GM21360 (cell line): ENCODE measurements at regions not wholly inside any gene's neighbourhood (a gene's known extent, or its start where the extent isn't known, plus 50 kb on each side); places are given as distances from the start of the nearest gene placed in this dataset.

ENCODE experiments used
- ATAC-seq: cut with Tn5 transposase; IDR thresholded peaks from one replicate; pipeline ENCODE4 v1.9.1; 2021; ENCODE audit warnings: mild to moderate bottlenecking, moderate library complexity; ENCODE audit not compliant: unreplicated experiment

DNA sequence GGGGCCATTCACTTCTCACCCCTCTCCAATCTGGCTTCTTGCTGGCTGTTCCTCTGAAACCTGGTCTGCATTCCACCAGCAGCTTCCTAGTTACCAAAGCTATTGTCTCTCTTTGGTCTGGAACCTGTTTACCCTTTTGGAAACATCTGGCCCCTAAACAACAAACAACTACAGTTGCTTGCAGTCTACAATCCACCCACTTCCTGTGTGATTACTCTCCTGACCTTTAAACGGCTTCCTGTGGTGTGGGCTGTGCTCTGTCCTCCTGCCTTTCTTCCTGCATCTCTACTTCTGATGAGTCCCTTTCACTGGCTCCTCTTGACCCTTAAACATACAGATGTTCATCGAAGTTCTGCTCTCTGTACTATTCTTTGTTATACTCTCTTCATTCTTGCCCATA, 303.8 kb downstream of the TDRD15 start:
- ATAC-seq: no peak

DNA sequence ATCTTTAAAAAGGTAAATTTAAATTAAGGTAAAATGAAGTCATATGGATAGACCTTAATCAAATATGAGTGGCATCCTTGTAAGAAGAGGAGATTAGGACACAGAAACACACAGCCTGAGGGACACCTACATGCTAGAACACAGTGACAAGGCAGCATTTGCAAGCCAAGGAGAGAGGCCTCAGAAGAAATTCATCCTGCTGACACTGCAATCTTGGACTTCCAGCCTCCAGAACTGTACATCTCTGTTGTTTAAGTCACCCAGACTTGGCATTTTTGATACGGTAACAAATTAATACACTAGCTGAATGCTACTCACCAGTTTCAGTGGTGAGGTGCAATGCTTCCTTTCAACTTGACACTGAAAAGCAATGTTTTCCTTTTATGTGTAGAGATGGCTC, 305.0 kb downstream of the TDRD15 start:
- ATAC-seq: no peak

DNA sequence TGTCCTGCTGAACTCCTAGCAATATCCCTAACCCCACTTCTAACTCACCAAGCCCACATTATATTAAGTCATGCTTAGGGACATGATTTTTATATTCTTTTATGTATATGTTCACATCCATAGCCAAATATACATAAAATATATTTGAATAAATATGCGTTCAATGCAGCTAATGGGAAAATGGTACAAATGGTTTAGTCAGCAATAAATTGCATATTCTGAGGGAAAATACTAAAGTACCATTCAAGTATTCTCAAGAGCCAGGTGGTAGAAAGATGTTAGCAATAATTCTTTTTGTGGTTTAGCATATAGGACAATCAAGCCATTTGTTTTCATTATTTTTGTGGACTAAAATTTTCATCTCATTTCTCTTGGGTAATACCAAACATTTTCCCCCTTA, 306.0 kb downstream of the TDRD15 start:
- ATAC-seq: no peak

DNA sequence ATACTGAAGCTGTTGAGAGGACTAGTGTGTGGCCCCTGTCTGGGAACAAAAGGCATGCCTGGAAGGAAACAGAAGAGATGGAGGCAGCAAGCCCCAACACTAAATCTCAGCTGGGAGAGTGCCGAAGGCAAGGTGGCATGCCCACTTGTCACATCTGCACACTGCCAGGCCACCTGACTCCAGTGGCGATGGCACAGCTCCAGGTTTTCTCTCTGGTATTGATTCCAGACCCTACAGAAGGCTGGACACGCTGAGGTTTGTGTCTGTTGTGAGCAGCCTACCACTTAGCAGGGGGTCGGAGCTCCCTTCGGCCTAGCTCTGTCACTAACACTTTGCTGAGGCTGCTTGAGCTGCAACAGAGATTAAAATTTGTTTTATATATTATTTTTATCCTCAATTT, 307.3 kb downstream of the TDRD15 start:
- ATAC-seq: no peak

DNA sequence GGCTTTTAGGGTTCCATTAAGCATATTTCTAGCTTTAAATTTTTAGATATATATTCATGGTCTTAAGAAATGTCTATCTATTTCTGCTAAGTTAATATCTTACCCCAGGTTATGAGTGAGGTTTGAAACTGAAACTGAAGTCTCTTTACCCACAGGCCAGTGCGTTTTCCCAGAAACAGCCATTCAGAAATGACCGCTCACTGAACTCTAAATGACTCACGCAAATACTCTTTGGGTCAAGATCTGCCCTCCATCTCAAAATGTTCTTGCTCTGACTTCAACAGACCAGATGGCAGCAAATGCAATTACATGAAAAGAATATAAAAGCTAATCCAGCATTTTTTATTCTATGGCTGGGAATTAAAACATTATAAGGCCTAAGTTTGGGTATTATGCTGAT, 315.2 kb downstream of the TDRD15 start:
- no peak for ATAC-seq

DNA sequence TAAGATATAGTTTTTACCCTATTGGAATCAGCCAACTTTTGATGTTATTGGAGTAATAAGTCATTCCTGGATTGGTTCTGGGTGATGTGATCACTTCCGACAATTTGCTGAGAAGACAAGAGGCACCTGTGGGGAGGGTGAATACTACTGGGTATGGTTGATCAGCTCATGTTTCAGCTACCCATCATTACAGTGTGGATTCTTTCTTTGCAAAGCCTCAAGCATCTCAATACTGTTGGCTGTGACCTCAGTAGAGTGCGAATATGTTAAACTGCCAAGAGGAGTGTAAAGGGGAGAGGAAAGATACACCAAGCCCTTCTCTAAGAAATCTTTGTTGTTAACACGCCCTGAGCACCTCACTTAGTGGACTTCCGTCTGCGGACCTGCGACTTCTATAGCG, 317.7 kb downstream of the TDRD15 start:
- ATAC-seq: no peak

DNA sequence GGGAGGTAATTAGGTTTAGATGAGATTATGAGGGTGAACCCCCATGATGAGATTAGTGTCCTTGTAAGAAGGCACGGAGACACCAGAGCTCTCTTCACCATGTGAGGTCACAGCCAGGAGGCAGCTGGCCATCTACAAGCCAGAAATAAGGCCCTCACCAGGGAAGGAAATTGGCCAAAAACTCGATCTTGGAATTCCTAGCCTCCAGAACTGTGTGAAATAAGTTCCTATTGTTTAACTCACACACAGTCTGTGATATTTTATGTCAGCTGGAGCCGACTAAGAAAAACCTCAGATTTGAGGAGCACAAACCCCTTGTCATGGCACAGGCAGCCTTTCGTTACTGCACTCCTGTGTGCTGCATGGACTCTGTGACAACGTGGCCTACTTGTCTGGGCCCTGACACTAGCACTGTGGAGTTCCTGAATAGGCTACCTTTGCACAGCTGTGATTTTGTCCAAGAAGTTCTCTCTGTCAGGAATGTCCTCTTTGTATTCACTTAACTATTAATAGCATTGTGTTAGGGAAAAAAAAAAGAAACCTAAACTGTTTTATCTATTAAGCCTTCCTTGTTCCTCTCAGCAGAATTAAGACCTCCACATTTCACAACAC, 319.8 kb downstream of the TDRD15 start:
- ATAC-seq: no peak

DNA sequence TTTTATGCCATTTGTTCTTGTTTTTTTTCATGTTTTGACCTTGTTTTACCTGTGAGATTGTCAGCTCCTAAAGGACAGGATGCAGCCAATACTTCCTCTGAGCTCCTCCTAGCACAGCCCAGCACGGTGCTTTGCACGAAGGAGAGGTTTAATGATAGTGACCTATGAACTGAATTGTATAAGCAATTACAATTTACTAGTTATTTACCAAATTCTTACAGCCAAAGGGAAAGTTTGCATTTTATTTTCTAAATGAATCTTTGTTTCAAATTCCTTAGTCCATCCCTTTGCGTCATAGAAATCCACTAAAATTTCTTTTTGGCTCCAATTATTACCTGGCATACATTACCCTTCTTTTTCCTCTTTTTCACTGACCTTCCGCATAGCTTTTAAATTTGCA, 326.1 kb downstream of the TDRD15 start:
- ATAC-seq: no peak

DNA sequence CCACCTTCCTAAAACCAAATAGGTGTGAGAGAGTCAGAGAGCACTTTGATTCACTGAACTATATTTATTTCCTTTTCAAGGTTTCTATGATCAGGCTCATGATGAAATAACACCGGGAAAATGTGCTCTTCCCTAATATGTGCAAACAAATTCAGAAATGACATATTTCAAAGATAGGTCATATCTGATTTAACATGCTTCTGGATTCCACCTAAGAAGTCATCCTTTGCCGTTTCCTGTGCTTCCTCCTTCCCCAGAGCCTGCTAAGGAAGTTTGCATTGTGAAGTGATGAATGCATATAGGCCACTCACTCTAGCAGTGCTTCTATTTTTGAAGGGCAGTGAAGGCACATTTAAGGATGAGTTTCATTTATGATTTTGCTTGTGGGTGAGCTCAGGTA, 327.6 kb downstream of the TDRD15 start:
- no peak for ATAC-seq

DNA sequence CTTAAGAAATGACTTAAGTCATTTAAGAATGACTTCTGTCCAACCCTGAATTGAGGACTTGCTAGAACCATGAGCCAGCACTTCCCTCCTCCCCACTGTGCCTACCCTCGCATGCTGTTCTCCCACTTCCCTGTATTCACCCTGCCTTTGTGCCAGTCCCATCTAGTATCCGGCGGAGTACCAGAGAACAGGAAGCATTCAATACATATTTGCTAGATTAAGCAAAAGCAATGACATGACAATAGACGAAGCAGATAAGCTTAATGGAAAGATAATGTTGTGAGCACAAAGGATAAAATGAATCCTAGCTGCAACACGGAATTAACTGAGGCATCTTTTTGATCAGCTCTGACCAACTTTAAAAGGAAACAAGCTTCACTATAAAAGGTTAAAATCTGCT, 328.5 kb downstream of the TDRD15 start:
- no peak for ATAC-seq

DNA sequence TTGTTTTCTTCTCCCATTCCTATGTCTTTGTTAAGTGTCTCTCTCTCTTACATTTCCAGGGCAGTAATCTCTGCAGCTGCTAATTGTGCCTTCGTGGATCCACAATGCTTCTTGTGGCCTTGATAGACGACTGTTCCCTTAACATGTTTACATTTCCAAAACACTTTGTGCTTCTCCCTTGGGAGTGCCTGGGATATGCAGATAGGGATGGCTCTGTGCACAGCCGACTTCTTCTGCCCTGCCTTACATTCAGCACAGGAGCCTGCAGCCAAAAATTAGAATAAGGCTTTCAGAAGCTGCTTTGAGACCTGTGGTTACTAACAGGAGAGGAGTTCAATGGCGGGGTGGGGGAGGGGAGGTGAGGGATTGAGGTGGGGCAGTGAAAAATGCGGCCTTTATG, 328.9 kb downstream of the TDRD15 start:
- no peak for ATAC-seq

DNA sequence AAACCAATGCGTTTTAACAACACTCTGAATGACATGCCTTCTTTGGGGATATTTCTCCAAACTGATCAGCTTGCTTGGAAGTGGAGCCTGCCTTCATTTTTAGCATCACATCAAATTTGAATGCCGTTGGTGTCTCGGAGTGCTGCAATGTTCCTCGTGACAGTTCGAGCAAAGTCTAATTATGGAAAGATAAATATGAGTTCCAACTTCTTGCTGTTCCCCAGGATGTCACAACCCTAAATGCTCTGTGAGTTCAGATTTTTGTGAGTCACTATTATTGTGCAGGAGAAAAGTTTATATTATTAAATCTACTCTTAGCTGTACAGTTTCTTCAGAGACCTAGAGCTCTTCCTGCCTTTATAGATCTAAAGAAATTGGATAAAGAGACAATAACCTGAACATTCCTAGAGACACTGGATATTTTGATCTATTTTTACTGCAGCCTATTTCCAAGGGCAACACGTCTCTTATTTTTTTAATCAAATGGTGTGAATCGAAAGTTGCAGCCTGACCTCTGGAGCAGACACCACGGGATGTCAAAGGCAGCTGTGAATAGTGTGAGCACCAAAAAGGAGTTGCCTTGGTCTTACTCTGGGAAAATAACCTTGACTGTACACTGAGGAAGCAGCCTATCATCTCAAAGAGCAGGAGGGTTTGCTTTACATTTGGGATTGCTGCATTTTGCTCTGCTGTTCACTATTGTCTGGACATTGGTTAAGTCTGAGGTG, 330.1 kb downstream of the TDRD15 start:
- ATAC-seq: no peak

DNA sequence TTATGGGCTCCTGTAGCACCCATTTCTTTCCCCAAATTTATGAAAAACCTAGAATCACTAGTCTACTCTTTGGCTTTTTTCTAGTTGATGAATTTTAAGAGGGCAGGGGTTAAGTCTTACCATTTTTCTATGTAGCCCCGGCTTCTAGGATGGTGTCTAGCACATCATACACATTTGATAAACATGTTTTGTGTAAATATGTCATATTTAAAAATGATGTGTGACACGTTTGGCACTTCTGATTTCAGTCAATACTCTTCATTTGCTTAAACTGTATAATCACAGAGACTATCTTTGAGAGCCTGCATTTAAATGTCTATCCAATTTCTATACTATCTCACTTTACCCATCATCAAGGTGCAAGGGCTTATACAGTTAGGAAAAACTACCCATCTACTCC, 331.1 kb downstream of the TDRD15 start:
- ATAC-seq: no peak

DNA sequence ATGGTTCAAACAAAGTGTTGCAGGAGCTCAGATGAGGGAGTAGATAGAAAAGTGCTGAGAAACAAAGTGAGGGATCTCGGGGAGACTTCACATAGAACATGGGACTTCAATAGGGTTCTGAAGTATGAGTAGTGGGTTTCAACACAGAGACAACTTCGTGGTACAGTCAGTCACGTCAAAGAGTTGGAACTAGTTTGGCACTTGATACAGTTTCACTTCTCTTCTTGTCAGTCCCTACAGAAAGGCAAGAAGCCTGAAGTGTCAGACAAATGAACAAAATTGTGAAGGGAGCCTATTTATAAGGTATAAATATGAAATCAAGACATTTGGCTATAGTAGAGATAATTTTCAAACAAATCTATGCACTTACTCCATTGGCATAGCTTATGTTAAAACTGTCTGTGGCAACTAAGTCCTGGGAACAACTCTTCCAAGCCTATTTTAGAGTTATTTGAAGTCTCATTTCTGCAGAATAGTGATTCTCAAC, 338.0 kb downstream of the TDRD15 start:
- ATAC-seq: no peak

DNA sequence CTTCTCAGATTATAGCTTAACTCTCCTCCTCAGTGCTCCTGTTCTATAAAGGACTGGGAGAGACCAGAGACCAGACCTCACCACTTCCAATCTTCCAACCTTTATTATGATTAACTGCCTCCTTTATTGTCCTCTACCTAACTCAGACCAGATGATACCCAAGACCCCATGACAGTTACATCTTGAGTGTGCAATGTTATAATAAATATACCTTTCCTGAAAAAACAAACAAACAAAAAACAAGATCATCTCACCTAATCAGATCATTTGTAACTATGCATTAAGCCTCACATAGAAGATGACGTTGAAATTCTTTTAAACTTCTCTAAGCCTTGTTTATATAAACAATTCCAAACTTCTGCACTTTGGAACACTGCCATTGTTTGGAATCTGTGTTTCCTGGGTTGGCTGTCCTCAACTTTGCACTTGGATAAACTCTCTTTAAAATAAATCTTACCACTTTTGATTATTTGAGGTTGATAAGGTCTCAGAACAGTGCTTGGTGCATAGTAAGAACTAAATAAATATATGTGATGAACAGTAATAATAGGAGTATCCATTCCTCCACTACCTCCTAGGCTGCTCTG, 342.7 kb downstream of the TDRD15 start:
- ATAC-seq: no peak

DNA sequence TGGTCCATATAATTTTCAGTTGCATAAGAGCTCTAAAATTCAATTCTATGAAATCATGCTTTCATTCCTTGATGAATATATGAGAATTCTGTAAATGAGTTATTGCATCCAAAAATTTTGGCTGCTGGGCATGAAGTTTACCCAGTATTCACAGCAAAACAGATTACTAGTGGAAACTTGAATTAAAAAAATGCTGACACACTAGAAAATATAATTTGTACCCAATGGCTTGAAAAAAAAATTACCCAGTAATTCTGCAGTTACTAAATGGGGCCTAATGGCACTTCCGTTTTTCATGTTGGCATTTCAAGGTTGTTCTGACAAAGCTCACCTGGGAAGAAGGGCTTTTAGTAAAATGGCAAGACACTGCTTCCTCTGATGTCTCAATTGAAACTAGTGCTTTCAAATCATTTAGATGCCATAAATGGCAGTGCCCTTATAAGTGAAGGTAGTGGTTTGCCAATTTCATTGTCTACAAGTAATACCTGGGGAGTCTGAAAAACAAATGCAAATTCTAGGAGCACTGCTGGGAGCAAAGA, 343.6 kb downstream of the TDRD15 start:
- no peak for ATAC-seq

DNA sequence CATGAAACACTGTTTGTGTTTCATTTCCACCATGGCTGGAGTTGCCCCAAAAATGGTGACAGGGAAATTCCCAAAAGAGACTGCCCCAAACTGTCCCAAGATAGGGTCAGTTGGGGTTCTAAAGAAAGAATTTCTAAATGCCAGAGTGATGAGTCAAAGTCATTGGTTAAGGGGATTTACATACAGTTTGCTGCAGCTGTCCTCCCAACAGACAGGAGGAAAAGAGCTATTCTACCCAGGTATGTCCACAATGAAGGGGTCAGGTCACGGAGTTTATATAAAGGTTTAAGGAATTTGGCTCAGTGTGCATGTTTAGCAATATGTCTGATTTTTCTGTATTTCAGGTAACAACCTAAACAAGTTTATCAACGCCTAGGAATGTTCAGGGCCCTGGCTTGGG, 344.1 kb downstream of the TDRD15 start:
- ATAC-seq: no peak

DNA sequence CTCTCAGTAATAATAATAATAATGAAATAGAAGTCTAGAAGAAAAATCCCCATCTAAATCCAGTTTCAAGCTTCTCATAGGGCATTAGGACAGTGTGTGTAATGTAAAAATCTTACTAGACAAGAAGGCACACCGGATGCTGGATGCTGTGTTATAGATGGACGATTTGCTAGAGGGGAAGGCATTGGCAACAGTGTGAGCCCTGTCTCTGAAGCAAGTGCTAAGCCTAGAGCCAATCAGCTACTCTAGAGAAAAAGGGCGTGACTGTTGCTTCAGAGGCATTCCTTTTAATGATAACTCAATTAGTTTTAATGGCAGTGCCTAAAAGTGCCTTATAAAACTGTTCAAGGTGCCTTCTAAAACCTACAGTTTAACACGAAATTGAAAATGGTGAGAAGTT, 344.9 kb downstream of the TDRD15 start:
- no peak for ATAC-seq

DNA sequence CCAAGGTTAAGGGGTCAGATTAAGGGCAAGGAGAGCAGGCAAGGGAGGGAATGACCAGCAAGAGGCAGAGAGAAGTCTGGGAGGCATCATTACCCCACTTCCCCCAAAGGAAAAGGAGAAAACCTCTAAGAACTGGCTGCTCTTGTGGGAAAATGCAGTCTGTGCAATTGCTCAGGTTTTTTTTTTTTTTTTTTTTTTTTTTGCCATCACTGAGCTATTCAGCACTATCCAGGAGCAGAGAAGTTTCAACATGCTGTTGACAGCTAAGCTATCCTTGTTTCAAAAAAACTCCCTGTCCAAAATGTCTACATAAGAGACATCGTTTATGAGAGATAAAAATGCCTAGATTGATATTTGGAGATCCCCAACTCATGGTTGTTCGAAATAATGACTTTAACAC, 345.4 kb downstream of the TDRD15 start:
- no peak for ATAC-seq

DNA sequence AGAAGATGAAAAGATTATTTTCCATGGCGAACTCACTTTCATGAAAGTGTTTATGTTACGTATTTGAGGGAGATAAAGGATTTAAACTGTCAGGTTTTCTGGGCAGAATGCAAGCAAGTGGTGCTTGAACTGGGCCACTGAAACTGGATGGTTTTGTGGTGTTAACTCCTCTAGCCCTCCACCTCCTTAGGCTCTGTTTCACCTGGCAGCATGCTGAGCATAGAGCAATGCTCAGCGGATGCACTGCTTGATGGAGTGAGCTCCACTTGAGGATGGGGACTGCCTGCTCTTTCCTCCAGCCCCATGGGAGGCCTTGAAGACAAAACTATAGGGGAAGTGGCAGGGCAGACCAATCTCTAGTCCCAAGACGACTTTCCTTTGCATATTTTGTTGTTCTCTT, 345.8 kb downstream of the TDRD15 start:
- ATAC-seq: no peak

DNA sequence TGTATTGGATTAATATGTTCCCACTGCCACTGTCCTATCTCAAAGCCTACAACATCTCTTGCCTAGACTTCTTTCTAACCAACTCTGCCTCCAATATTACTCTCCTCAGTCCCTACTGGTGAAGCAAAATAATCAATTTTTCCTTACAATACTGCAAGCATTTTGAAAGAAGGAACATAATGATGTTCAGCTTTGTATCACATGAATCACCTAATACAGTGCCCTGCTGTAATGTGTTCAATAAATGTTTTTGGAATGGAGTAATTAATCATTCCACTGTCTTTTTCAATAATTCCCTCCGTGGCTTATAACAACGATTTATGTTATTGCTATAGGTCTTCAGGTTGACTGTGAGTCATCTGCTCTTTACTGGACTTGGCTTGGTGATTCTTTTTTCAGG, 356.4 kb downstream of the TDRD15 start:
- no peak for ATAC-seq

DNA sequence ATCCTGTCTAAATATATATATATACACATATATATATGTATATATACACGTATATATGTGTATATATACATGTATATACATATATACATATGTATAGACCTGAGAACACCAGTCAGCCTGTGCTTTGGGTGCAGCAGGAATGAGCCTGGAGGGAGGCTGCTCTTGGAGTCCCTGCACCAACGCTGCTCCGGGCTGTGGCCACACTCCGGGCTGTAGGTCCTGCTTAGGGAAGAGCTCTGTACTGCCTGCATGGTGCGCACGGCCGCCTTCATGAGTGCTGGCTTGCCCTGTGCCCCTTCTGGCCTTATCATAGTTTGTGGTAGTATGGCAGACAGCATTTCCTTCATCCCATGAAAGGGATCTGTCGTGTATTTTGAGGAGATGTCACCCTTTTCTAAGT, 360.9 kb downstream of the TDRD15 start:
- no peak for ATAC-seq
